HG02981 (cell line): ENCODE measurements at regions not wholly inside any gene's neighbourhood (a gene's known extent, or its start where the extent isn't known, plus 50 kb on each side); places are given as distances from the start of the nearest gene placed in this dataset.

Experiments
- ATAC-seq: cut with Tn5 transposase; IDR thresholded peaks from one replicate; pipeline ENCODE4 v1.9.1; 2021; ENCODE audit warnings: mild to moderate bottlenecking, moderate library complexity; ENCODE audit not compliant: unreplicated experiment

DNA sequence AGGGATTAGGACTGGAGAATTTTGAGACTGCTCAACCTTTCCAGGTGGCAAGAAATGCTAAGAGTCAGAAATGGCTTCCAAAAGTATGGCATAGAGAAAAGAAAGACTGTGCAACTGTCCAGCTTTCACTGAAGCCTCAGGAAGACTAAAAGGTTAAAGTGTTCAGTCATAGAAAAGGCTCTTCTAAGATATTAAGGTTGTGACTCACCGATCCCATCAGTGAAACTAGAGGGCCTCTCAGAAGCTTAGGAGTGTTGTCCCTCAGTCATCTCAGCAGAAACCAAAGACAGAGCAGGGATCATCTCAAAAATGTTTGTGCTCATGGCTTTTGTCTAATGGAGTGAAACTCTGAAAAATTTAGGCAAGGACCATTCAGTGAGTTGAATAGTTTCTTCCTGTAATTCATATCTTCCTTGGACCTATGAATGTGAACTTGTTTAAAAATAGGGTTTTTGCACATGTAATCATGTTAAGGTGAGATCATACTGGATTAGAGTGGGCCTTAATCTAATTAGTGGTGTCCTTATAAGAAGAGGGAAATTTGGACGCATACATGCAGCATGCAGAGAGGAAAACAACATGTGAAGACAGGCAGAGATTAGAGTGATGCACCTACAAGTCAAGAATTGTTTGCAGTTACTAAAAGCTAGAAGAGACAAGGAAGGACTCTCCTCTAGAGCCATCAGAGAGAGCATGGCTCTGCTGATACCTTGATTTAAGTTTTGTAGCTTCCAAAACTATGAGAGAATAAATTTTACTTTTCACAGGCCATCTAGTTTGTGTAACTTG lies 71.3 kb downstream of the RPE65 start:
- ATAC-seq, result no peak

DNA sequence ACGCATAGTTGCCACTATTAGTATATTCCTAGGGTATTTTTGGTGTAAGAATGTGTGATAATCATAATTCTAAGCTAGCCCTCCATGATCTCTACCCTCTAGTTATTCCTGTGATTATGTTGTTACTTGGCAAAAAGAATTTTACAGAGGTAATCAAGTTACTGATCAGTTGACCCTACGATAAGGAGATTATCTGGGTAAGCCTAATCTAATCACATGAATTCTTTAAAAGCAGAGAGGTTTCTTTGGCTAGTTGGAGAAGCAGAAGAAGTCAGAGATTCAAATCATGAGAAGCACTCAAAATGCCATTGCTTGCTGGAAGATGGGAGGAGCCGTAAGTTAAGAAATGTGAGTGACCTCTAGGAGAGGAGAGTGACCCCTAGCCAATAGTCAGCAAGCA lies 72.7 kb downstream of the RPE65 start:
- no peak for ATAC-seq

DNA sequence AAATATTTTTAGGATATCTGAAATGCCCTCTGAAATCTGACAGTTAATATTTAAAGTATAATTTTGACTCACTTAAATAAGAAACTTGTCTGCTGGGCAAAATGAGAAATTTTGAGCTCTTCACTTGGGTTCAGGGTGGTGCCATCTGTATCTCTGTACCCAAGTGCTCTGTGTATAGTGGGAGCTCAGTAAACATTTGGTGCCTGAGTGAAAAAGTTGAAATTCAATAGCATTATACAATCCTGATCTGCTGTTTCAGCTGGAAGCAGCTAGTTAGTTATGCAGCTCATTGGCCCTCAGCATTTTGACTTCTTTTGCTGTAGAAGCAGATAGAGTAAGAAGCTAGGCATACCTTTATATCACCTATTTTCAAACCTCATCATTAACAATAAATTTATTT lies 73.3 kb downstream of the RPE65 start:
- no peak for ATAC-seq

DNA sequence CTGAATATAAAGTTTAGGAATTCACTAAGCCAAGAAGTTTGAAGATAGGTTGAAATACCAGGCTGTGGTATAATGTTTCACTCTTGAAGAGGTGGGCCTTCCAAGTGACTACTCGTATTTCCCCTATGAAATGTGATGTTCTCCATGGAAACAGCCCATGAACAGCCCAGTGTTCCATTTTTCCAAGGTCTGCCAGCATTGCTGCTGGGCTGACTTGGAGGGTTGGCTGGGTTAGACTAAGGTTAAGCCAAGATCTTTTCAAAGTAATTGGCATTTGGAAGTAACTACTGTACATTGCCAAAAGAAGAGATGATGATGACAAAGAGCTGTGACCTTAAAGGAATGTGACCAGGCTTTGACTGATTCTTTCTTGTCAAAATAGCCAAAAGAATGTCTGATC lies 73.8 kb downstream of the RPE65 start:
- no peak for ATAC-seq

DNA sequence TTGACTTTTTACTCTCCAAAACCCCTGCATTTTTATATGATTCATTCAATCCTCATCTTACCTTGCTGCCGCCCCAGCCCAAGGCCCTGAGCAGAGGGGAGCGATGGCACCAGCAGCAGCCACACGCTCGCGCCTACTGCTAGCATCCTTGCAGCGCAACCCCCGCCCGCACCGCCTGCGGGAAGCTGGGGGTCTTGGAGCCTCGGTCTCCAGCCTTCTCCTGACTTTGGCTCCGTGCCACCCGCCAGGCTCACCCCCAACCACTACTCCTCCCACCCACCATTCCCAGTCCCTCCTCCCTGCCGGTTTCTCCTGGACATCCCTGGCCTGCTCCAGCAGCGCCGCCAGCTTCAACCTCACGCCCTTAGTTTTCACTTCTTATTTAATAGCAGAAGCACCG lies 76.6 kb downstream of the RPE65 start:
- no peak for ATAC-seq

DNA sequence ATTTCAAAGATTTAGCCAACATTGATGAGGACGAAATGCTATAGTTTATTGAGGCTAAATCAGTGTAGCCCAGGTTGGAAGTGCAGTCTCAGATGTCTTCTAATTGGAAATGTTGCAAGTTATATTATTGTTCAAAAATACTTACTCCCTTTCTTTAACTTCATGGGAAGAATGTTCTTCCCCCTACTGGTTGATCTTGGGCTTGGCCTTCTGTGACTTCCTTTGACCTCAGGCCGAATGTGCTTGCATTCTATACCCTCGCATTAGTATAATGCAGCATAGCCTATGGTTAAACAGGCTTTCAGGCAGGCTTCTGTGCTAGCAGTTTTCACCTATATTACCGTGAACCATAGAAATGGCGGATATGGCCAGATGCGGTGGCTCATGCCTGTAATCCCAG lies 77.3 kb downstream of the RPE65 start:
- ATAC-seq, result no peak

DNA sequence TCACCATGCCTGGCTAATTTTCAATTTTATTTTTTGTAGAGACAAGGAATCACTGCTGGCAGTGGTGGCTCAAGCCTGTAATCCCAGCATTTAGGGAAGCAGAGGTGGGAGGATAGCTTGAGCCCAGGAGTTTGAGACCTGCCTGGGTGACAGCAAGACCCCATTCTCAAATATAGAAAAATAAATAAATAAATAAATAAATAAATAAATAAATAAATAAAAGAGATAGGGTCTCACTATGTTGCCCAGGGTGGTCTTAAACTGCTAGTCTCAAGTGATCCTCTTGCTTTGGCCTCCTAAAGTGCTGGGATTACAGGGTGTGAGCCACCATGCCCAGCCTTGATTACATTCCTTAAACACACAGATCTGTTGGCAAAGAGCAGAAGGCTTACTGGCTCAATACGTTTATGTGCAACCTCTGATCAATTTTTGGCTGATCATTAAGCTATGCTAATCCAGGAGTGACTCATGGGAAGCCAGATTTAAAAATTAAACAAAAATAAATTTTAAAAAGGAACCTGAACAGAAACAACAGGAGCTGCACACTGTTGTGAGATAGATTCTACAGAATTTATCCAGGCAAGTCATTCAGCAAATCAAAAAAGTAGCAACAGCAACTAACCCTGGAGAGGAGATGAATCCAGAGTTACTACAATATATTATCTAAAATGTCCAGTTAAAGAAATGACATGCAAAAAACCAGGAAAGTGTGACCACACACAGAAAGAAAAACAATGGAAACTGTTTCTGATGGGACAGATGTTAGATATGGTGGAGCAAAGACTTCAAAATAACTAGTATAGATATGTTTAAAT lies 79.4 kb downstream of the RPE65 start:
- ATAC-seq, result no peak

DNA sequence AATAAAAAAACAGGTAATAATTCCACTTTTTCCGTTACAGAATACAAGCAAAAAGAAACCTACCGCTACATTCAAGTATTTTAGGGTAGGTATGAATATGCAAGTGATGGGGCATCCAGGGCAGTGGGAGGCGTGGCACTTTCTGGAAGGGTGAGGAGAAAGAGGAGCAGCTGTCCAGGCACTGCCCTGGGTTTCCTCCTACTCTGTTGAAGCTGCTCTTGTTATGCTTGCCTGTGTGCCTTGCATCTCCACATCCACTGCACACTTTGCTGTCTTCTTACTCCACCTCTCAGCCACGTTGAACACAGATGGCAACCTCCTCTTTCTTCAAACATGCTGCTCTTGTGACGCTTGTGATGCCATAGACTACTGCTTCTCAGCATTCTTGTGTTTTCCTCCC lies 83.2 kb downstream of the RPE65 start:
- ATAC-seq, result no peak

DNA sequence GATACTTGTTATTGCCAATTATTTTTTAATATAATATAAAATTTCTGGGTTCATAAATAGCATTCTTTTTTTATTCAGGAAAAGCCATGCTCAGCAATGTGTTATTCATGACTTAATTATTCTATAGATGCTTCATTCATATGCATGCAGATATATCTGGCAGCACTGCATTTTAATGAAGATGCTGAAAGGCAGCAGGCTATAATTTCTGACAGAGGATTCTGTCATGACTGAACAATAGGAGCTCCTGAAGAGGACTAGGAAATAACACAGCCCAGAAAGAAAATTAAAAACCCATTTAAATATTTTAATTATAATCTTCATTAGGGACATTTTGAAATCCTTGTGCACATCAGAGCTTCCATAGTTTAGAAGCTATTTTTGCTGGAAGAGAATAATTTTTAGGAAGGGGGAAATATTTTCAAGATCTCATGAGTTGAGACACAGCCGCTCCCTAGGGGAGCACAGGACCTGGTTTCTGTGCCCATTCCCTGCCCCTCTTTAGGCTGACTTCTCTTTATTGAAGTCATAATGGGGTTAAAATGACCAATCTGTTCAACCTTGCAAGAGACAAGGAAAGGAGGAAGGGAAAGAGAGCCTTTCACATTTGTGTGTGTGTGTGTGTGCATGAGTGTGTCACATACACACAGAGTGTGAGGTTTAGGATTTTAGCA lies 83.9 kb downstream of the RPE65 start:
- no peak for ATAC-seq

DNA sequence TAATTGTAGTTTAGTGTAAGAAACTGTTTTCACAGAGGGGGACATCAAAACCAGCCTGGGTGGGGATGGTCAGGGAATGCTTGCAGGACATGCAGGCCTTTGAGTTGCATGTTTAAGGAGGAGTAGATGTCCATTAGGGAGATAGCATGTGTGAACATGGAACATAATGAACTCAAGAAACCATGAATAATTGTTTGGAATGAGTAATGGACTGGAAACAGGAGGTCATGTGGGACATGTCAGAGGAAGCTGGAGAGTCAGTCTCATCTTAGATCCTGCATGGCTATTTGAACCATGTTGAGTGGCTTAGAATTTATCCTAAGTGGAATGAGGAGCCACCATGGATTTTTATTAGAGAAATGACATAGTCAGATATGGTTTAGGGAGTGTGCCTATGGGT lies 86.4 kb downstream of the RPE65 start:
- no peak for ATAC-seq

DNA sequence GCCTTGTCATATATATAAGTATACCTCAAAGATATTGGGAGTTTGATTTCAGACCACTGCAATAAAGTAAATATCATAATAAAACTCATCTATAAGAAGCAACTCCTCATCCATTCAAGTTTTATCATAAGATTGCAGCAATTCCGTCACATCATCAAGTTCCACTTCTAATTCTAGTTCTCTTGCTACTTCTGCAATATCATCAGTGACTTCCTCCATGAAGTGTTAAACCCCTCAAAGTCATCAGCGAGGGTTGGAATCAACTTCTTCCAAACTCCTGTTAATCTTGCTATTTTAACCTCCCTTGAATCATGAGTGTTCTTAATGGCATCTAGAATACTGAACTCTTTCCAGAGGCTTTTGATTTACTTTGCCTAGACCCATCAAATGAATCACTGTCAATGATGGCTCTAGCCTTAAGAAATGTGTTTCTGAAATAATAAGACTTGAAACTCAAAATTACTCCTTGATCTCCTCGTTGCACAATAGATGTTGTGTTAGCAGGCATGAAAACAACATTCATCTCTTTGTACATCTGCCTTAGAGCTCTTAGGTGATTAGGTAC lies 88.3 kb downstream of the RPE65 start:
- no peak for ATAC-seq

DNA sequence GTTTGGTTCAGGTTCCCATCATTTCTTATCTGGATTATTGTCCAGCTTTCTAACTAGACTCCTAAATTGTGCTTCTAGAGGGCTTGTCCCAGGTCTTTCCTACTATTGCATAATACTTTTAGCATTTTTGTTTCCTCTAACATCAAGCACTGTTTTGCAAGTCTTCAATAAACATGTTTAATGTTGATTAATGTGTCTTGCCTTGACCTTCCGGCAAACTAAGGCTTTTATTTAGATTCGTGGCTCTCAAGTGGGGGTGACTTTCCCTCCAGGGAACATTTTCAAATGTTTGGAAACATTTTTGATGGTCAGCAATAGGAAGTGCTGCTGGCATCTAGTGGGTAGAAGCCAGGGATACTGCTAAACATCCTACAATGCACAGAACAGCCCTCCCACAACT lies 90.7 kb downstream of the RPE65 start:
- no peak for ATAC-seq

DNA sequence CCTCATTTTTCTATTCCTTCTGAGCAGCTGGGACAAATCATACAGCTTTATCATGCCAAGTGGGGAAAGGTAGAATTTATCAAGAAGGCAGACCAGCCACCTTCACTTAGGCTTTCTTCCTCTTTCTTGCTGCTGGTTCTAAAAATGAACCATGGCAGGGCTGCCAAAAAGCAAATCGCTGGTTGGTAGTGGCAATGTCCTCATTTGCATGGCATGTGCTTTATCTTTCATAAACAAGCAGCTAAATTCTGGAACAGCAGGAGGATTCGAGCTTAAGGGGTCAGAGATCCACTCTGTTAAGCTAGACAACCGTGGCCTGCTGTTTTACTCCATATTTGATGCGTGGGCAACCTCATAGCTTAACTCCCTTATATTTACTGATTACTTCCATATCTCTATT lies 91.3 kb downstream of the RPE65 start:
- ATAC-seq, result no peak

DNA sequence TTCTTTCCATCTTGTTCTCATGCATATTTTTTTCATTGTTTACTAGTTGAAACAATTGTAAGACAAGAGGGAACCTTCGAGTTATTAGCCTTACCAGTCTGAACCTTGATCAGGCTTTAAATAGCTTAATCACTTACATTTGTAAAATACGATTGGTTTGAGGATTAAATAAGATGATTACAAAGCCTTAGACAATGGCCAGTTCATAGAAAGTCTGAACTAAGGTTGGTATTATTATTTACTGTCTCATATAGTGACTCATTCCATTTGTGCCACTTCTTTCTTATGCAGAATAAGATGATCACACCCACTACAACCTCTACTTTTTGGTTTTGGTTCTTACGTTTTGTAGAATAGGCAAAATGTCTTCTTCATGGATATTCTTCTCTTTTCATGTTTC lies 94.1 kb downstream of the RPE65 start:
- ATAC-seq, result no peak

DNA sequence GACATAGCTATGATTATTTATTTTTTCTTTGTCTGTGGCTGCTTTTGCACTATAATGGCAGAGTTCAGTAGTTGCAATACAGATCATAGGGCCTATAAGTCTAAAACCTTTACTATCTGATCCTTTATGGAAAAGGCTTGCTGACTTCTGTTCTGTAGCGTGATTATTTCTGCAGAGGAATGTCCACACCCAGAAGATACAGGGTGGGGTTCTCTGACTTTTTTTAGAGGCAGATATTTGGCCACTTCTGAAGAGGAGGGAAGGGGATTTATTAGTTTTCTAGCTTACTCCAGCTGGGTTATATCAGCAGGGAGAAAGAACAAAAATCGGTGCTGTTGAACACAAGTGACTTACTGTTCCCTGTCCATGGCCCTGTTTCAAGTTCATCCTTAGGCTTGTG lies 97.6 kb downstream of the RPE65 start:
- no peak for ATAC-seq

DNA sequence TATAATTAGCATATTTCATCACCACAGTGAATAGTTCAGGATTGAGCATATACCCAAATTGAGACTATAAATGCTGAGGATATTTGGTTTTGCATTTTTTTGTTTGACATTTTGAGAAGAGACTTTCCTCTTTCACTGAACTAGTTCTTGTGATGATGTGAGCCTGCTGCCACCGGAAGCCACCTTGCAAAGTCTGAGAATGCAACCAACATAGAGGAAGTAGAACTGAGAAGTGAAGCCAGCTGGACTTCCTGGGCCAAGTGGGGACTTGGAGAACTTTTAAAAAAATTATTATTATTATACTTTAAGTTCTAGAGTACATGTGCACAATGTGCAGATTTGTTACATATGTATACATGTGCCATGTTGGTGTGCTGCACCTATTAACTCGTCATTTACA lies 102.3 kb downstream of the RPE65 start:
- ATAC-seq, result peak; percentile 98

DNA sequence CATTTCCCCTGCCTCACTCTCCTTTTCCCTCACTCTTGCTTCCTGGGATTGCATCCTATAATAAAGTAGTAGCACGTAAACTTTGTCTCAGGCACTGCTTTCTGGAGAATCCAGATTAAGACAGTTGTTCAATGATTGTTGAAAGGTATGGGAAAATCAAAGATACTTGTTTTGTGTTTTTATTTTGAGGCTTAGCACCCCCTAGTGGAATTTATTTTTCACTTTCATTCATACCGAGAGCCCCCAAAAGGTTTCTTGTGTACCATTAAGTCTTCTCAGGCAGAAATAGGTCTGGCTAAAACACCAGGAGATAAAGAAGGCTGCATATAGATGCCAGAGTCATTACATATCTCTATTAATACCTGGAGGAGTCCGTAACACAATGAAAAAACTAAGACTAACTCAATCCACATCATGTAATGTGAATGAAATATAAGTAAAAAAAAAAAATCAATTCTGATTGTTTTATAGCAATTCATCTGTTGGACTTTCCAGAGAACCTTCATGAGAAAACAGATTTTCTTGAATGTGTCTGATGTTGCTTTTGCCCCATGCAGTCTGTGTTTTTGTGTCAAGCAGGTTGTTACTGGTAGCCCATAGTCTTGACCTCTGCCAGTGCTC lies 103.5 kb downstream of the RPE65 start:
- no peak for ATAC-seq

DNA sequence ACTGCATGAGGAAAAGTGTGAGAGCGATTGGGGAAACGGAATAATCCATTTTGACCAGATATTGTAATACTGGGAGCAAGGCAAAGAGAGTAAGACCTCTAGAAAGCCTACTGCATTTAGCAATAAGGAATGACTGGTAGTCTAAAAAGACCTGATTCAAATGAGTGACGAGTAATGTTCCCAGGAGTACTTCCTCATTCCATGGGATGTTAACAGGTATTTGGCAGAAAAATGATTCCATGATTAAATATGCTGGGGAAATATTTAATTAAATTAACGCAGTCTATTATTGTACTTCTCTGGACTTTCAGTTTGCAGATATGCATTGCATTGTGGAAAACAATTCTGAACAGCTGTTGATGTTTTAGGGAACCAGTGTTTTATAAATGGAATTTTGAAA lies 105.5 kb downstream of the RPE65 start:
- ATAC-seq, result no peak

DNA sequence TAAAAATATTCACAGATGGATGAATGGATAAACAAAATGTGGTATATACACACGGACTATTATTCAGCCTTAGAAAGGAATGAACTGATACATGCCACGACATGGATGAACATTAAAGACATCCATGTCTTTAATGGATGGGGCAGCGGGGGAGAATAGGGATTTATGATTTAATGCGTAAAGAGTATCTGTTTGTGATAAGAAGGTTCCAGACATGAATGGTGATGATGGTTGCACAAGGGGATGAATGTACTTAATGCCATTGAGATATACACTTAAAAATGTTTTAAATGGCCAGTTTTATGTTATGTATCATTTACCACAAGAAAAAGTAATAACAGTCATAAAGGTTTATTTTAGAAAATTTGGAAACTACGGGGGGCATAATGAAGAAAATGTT lies 108.6 kb upstream of the WLS start:
- ATAC-seq, result no peak

DNA sequence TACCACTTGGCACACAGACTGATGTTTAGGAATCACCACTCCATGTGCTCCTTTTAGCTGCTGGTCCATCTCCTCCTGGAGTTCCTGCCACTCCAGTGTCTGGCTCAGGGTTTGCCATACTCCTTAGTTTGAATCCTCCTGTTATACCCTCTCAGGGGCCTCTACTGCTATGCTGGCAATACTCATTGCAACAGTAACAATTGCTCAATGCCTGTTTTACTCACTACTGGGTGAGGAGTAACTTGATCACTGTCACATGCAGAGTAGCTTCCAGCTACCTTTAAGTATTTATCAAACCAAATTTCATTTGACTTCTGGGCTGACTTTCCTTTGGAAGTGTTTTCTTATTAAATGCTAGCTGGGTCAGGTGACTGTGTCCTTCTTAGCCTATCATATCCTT lies 107.2 kb upstream of the WLS start:
- no peak for ATAC-seq

DNA sequence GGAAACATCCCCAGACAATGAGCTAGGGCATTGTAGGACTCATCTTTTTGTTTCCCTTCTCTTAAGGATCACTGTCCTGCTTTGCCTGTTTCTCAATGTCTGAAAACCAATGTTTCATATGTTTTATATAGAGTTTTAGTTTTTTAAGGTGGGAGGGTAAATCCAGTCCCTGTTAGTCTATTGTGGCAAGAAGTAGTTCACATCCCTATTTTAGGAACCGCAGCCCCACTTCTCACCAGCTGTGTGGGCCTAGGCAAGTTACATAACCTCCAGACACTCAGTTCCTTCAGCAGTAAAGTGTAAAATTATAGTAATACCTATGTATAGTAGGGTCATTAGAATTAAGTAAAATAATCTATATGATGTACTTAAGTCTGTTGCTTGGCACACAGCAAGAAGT lies 105.8 kb upstream of the WLS start:
- ATAC-seq, result no peak
